ENCODE measurements at regions not wholly inside any gene's neighbourhood (a gene's known extent, or its start where the extent isn't known, plus 50 kb on each side); places are given as distances from the start of the nearest gene placed in this dataset.

DNA sequence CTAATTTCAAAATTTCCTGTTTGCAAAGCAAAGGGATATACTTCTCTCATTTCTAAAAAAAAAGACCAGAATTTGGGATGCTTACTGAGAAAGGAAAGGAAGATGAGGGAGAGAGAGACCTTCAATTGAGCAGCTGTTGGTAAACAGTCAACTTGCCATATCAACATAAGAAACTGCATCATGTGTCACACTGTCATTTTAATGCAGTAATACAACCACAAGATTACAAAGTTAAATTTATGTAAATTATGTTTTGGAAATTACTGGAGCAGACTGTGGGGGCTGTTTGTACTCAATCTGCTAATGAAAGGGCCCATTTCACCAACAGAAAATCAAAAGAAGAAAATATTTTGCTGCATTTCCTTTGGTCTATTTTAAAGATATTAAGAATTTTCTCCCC, 370.4 kb upstream of the TMPO start:
- TF ChIP-seq, protein P1, sequence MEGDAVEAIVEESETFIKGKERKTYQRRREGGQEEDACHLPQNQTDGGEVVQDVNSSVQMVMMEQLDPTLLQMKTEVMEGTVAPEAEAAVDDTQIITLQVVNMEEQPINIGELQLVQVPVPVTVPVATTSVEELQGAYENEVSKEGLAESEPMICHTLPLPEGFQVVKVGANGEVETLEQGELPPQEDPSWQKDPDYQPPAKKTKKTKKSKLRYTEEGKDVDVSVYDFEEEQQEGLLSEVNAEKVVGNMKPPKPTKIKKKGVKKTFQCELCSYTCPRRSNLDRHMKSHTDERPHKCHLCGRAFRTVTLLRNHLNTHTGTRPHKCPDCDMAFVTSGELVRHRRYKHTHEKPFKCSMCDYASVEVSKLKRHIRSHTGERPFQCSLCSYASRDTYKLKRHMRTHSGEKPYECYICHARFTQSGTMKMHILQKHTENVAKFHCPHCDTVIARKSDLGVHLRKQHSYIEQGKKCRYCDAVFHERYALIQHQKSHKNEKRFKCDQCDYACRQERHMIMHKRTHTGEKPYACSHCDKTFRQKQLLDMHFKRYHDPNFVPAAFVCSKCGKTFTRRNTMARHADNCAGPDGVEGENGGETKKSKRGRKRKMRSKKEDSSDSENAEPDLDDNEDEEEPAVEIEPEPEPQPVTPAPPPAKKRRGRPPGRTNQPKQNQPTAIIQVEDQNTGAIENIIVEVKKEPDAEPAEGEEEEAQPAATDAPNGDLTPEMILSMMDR (IDR thresholded peaks at IDR 0.05): no peak
- TF ChIP-seq POLR2AphosphoS5 (IDR thresholded peaks at IDR 0.05) (no peak), POLR2A (IDR thresholded peaks at IDR 0.05) (no peak)

Data from breast epithelium (tissue), 3 donors.